ENCODE measurements at regions not wholly inside any gene's neighbourhood (a gene's known extent, or its start where the extent isn't known, plus 50 kb on each side); places are given as distances from the start of the nearest gene placed in this dataset.

- no peaks in the 10 kb centered on the region for H3K4me1 ChIP-seq
- intact Hi-C loops (cut with DNase I), result no loop called here
- H3K27ac ChIP-seq, result no peak overlapping the region
- H3K27me3 ChIP-seq, result no peaks in the 10 kb centered on the region
- 86 to 95% methylated on average over 3 of the region's 3 CpGs for WGBS, 2 donors
- no peak for ATAC-seq
- FAIRE-seq, result no peak
- no peaks in the 10 kb centered on the region for H3K9me3 ChIP-seq
- H3K4me3 ChIP-seq, result no peak overlapping the region
- TF ChIP-seq, protein P1, sequence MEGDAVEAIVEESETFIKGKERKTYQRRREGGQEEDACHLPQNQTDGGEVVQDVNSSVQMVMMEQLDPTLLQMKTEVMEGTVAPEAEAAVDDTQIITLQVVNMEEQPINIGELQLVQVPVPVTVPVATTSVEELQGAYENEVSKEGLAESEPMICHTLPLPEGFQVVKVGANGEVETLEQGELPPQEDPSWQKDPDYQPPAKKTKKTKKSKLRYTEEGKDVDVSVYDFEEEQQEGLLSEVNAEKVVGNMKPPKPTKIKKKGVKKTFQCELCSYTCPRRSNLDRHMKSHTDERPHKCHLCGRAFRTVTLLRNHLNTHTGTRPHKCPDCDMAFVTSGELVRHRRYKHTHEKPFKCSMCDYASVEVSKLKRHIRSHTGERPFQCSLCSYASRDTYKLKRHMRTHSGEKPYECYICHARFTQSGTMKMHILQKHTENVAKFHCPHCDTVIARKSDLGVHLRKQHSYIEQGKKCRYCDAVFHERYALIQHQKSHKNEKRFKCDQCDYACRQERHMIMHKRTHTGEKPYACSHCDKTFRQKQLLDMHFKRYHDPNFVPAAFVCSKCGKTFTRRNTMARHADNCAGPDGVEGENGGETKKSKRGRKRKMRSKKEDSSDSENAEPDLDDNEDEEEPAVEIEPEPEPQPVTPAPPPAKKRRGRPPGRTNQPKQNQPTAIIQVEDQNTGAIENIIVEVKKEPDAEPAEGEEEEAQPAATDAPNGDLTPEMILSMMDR (IDR thresholded peaks at IDR 0.05), result no peak
- no peak for DNase-seq
- no peaks in the 10 kb centered on the region for H3K36me3 ChIP-seq
These were observed 125.3 kb upstream of the RXFP2 start for GRCh38 chr13:31614073-31614472.

GRCh38 chr13:31614704-31615103, 124.6 kb upstream of the RXFP2 start:
- no peak overlapping the region for H3K4me3 ChIP-seq
- DNase-seq, result no peak
- no peaks in the 10 kb centered on the region for H3K9me3 ChIP-seq
- no peak overlapping the region for H3K27ac ChIP-seq
- intact Hi-C loops (cut with DNase I), result no loop called here
- TF ChIP-seq, protein P1 (IDR thresholded peaks at IDR 0.05), result no peak
- H3K4me1 ChIP-seq, result no peaks in the 10 kb centered on the region
- no peaks in the 10 kb centered on the region for H3K27me3 ChIP-seq
- 39 to 49% methylated on average over 1 of the region's 1 CpG for WGBS, 2 donors
- no peak for ATAC-seq
- FAIRE-seq, result no peak
- no peaks in the 10 kb centered on the region for H3K36me3 ChIP-seq

- H3K27ac ChIP-seq, result no peak overlapping the region
- ATAC-seq (no peak), DNase-seq (no peak), FAIRE-seq (no peak)
- no peaks in the 10 kb centered on the region for H3K9me3 ChIP-seq
- intact Hi-C loops (cut with DNase I), result no loop called here
- H3K27me3 ChIP-seq, result no peaks in the 10 kb centered on the region
- H3K36me3 ChIP-seq, result no peaks in the 10 kb centered on the region
- no peaks in the 10 kb centered on the region for H3K4me1 ChIP-seq
- no peak overlapping the region for H3K4me3 ChIP-seq
- TF ChIP-seq, protein P1 (IDR thresholded peaks at IDR 0.05), result no peak
- WGBS, 2 donors, result 76 to 88% methylated on average over 1 of the region's 1 CpG
These were observed 114.2 kb upstream of the RXFP2 start for GRCh38 chr13:31625115-31625514.

DNA sequence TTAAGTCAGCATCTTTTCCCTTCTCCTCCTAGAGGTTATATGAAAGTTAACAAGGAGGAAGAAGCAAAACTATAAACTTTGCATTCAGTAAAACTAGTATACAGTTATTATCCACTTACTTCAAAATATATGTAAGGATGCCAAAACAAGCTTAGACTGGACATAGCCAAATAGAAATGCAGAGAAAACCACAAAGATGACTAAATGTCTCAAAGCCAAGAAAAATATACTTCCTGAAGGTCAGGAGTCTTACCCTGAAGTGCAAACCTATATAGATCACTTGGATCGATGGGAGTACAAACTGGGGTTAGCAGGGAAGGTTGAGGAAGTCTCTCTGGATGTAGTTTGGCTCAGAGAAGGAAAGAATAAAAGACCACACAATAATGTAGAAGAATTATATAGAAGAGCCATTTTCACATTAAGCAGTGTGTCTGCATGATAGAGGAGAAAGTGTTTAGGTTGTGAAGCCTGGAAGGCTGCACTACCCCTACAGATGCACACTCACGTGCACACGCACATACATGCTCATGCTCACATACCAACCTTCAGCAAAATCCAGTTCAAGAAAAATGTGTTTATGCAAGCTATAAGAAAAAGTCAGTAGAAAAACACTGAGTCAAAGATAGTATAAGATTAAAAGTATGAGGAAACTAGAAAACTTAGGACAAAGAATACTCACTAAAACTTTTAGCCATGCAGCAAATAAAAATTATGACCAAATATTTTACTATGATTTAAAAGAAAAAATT, 112.1 kb upstream of the RXFP2 start:
- no peak for FAIRE-seq
- no peak for ATAC-seq
- 62 to 85% methylated on average over 3 of the region's 3 CpGs for WGBS, 2 donors
- Histone ChIP-seq H3K27ac (no peak overlapping the region), H3K4me3 (no peak overlapping the region), H3K9me3 (no peaks in the 10 kb centered on the region), H3K4me1 (no peaks in the 10 kb centered on the region), H3K27me3 (no peaks in the 10 kb centered on the region), H3K36me3 (no peaks in the 10 kb centered on the region)
- TF ChIP-seq, protein P1 (IDR thresholded peaks at IDR 0.05), result no peak
- intact Hi-C loops (cut with DNase I), result no loop called here
- no peak for DNase-seq

- no peak overlapping the region for H3K4me3 ChIP-seq
- TF ChIP-seq, protein P1 (IDR thresholded peaks at IDR 0.05), result no peak
- H3K27ac ChIP-seq, result no peak overlapping the region
- no peaks in the 10 kb centered on the region for H3K9me3 ChIP-seq
- no peaks in the 10 kb centered on the region for H3K27me3 ChIP-seq
- no peaks in the 10 kb centered on the region for H3K36me3 ChIP-seq
- DNase-seq, result no peak
- no peak for ATAC-seq
- no peaks in the 10 kb centered on the region for H3K4me1 ChIP-seq
- 24 to 33% methylated on average over 3 of the region's 3 CpGs for WGBS, 2 donors
- intact Hi-C loops (cut with DNase I), result no loop called here
- no peak for FAIRE-seq
These were observed 110.1 kb upstream of the RXFP2 start for GRCh38 chr13:31629085-31629780.

Data from pancreas (tissue), 10 donors.